ENCODE measurements at regions not wholly inside any gene's neighbourhood (a gene's known extent, or its start where the extent isn't known, plus 50 kb on each side); places are given as distances from the start of the nearest gene placed in this dataset.

- TF ChIP-seq GATA2 (IDR thresholded peaks at IDR 0.05; ENCODE audit: low read depth, low read length) (no peak), GATA3 (IDR thresholded peaks at IDR 0.05; ENCODE audit: low read depth, low read length) (no peak)
These were observed 184.2 kb downstream of the EFNB2 start for GRCh38 chr13:106351251-106351650.

- no peak for TF ChIP-seq GATA3 (IDR thresholded peaks at IDR 0.05; ENCODE audit: low read depth, low read length)
- no peak for TF ChIP-seq GATA2 (IDR thresholded peaks at IDR 0.05; ENCODE audit: low read depth, low read length)
These were observed 185.3 kb downstream of the EFNB2 start for GRCh38 chr13:106350208-106350607.

GRCh38 chr13:106349080-106349931, 186.2 kb downstream of the EFNB2 start:
- TF ChIP-seq GATA2 (IDR thresholded peaks at IDR 0.05; ENCODE audit: low read depth, low read length) (0 out of 2 replicates have a peak, but pooled peaks have one; percentile 17), GATA3 (IDR thresholded peaks at IDR 0.05; ENCODE audit: low read depth, low read length) (no peak)

DNA sequence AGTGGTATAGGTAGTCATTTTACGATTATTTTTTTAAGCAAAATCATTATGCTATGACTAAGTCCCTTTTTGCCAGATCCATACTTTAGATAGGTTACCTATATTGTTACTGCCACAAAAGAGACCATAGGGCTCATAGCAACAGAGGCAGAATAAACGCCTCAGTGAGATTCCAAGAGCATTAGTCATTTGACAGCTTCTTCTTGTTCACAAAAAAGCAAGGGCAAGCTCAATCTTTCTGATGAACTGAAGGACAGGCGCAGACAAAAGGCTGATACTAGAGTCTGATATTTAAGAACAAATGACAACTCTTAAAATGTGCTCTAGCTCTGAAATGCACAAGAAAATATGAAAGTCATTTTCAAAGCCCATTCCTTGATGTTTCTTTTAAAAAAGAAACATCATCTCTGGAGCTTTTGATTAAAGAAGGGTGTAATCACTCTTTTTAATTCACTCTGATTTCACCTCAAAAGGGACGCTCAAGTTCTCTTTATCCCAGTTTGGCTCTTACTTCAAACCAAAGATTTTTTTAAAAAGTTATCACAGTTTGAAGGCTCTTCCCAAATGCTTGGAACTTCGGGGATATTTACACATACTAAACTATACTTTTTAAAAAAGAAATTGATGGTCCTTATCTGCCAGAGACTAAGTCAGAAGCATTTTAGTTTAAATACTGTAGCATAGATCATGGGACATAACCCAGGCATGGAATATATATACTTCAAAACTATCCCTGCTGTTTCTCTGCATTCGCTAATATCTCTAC, 187.2 kb downstream of the EFNB2 start:
- no peak for TF ChIP-seq GATA3 (IDR thresholded peaks at IDR 0.05; ENCODE audit: low read depth, low read length)
- no peak for TF ChIP-seq GATA2 (IDR thresholded peaks at IDR 0.05; ENCODE audit: low read depth, low read length)

- TF ChIP-seq GATA2 (IDR thresholded peaks at IDR 0.05; ENCODE audit: low read depth, low read length) = no peak
- no peak for TF ChIP-seq GATA3 (IDR thresholded peaks at IDR 0.05; ENCODE audit: low read depth, low read length)
These were observed 191.1 kb downstream of the EFNB2 start for GRCh38 chr13:106344342-106344741.

GRCh38 chr13:106343836-106344235, 191.6 kb downstream of the EFNB2 start:
- TF ChIP-seq GATA3 (IDR thresholded peaks at IDR 0.05; ENCODE audit: low read depth, low read length) (no peak), GATA2 (IDR thresholded peaks at IDR 0.05; ENCODE audit: low read depth, low read length) (no peak)

GRCh38 chr13:106340249-106340648, 195.2 kb downstream of the EFNB2 start:
- TF ChIP-seq GATA3 (IDR thresholded peaks at IDR 0.05; ENCODE audit: low read depth, low read length) = no peak
- TF ChIP-seq GATA2 (IDR thresholded peaks at IDR 0.05; ENCODE audit: low read depth, low read length) = no peak

GRCh38 chr13:106337096-106337850, 198.2 kb downstream of the EFNB2 start:
- TF ChIP-seq GATA2 (IDR thresholded peaks at IDR 0.05; ENCODE audit: low read depth, low read length) (no peak), GATA3 (IDR thresholded peaks at IDR 0.05; ENCODE audit: low read depth, low read length) (no peak)

DNA sequence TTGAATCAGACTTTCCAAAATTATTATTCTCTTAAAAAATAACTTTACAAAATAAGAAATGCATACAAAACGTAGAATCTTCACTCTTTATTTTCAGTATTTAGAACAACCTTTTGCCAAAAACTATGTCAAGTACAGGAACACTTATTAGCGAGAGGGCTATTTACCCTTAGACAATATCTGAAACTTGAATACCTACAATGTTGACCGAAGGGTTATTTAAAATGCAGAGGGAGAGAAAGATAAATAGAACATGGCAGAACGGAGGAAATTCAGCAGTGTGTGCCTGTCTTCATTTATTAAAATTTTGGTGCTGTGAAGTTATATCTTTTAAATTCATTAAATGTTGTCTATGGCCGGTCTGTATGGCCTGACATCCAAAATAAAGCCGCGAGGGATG, 198.8 kb downstream of the EFNB2 start:
- no peak for TF ChIP-seq GATA3 (IDR thresholded peaks at IDR 0.05; ENCODE audit: low read depth, low read length)
- no peak for TF ChIP-seq GATA2 (IDR thresholded peaks at IDR 0.05; ENCODE audit: low read depth, low read length)

DNA sequence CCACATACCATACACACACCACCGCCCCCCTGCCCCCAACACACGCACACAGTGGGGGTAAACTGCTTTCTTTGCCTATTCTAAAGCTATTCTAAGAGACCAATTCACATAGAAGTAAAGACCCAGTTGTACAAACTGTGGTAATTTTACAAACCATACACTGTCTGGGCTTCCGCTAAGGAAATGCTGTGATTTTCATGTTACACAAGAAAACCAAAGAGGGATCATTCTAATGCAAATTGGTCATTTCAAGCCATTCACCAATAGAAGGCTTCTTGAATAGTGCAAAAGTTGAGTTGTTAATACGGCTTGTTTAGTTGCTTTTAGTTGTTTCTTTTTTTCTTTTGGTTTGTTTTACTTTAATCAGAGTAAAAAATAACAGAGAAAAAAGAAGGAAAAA, 202.8 kb downstream of the EFNB2 start:
- no peak for TF ChIP-seq GATA3 (IDR thresholded peaks at IDR 0.05; ENCODE audit: low read depth, low read length)
- TF ChIP-seq GATA2 (IDR thresholded peaks at IDR 0.05; ENCODE audit: low read depth, low read length) = no peak

GRCh38 chr13:106331116-106331515, 204.3 kb downstream of the EFNB2 start:
- no peak for TF ChIP-seq GATA2 (IDR thresholded peaks at IDR 0.05; ENCODE audit: low read depth, low read length)
- no peak for TF ChIP-seq GATA3 (IDR thresholded peaks at IDR 0.05; ENCODE audit: low read depth, low read length)

DNA sequence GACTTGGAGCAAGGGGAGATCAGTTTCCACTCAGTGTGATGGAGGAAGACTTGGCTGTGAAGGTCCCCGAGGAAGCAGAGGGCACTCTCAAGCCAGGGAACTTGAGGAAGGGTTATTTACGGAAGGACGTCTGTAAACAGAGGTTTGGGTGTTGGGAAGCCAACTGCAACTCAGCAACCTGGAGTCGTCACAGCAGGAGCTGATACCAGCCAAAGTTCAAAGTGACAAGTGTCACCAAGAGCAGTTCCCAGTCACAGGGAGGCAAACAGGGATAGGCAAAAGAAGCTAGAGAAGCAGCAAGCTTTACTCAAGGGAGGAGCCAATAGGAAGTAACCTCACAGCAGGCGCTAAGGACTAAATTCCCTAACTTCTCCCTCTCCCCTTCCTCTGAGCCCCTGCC, 205.5 kb downstream of the EFNB2 start:
- no peak for TF ChIP-seq GATA3 (IDR thresholded peaks at IDR 0.05; ENCODE audit: low read depth, low read length)
- no peak for TF ChIP-seq GATA2 (IDR thresholded peaks at IDR 0.05; ENCODE audit: low read depth, low read length)

DNA sequence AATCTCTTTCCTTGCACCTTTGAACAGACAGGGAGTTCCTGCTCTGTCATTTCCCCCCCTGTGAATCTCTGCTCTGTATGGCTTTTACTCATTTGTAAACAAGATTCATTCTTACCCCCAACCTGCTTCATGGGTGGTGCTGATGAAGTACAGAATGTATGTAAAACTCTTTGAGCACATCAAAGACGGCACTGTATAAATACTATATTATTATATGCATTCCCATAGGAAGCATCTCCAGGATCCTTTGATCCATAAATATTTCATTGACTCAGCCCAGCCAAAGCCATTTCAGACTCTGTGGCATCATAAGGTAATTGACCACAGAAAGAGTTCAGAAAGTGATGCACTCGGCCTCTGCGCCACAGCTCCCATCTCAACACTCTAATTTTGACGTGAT, 208.7 kb downstream of the EFNB2 start:
- TF ChIP-seq GATA3 (IDR thresholded peaks at IDR 0.05; ENCODE audit: low read depth, low read length) (no peak), GATA2 (IDR thresholded peaks at IDR 0.05; ENCODE audit: low read depth, low read length) (no peak)

DNA sequence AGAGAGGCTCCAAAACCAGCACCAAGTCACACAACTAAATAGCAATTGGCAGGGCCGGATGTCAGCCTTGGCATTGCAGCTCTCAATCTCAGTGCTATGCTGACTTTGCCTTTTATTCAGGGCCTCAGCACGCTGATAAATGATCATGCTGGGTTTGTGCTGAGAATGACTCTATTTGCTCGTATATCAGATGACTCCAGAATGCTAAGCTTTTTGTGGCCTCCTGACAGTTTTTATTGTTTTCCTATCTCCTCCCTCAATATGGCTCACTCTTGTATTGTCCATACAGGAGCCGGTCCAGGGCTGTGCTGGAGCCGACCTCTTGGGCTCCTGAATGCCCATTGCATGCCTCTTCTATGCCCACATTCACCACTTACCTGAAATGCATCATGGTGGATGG, 211.0 kb downstream of the EFNB2 start:
- TF ChIP-seq GATA3 (IDR thresholded peaks at IDR 0.05; ENCODE audit: low read depth, low read length) (no peak), GATA2 (IDR thresholded peaks at IDR 0.05; ENCODE audit: low read depth, low read length) (no peak)

Measured in SH-SY5Y (cell line).